HG02885 (cell line): ENCODE measurements at regions not wholly inside any gene's neighbourhood (a gene's known extent, or its start where the extent isn't known, plus 50 kb on each side); places are given as distances from the start of the nearest gene placed in this dataset.

Experiments
- ATAC-seq: cut with Tn5 transposase; IDR thresholded peaks from one replicate; pipeline ENCODE4 v1.9.1; 2021; ENCODE audit warnings: mild to moderate bottlenecking; ENCODE audit not compliant: unreplicated experiment, poor library complexity

DNA sequence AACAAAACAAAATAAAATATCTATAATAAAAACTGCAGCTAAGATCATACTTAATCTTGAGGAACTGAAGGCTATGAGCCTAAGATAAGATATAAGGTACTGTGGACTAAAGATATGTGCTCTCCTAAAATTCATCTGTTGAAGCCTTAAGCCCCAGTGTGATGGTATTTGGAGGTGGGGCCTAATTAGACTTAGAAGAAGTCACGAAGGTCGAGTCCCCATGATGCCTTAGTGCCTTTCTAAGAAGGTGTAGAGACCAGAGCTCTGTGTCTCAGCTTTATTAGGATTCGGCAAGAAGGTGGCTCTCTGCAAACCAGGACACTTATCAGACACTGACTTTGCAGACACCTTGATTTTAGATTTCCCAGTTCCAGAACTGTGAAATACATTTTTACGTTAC, 622.0 kb upstream of the BRINP3 start:
- no peak for ATAC-seq

GRCh38 chr1:191101960-191102359, 624.3 kb upstream of the BRINP3 start:
- ATAC-seq, result no peak

DNA sequence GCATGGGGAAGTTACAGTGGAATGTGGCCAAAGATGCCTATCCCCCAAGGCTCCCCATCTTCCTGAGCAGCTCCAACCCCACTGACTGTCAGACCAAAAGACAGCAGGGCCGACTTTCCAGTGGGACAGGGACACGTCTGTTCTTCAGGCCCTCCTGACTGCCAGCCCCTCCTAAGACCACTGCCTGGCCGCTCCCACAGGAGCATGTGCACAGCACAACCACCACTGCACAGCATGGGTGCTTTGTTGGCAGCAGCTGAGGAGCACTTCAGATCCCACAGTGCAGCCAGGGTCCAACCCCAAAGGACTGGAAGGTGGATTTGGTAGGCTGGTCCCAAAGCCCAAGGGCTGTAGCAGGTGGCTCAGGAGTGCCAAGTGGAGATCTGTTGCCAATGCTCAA, 648.3 kb upstream of the BRINP3 start:
- no peak for ATAC-seq

DNA sequence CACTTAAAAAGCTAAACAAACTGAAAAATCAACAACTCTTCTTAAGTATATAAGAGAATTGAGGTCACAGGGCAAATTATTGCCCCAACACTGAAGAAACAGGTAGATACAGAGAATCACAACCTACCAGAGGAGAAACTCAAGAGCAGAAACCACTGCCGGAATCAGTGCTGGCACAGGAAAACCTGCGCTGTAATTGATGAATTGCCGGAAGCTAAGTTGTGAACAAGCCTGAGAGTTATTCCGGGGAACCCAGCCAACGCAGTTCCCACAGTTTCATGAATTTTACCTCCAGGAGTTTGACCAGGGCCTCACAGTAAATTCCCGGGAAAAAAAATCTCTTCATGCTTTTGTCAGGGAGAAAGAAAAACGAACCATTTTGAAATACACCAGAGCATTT, 657.1 kb upstream of the BRINP3 start:
- ATAC-seq, result no peak

DNA sequence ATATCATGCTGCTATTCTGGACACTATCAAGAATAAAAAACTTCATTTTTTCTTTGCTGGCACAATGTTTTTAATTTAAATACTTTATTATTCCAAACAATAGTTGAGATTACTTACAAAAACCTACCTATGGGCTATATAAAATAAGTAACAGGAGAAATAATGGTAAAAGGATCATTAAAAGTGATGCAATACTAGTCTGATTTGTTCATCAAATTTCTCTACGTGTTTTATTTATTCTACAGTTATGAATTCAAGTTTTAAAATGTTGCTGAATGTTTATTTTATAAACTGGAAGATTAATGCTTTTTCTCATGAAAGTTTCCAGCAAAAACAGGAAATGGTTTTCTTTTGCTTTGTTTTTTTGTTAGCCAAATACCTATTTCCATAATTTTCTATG, 662.4 kb upstream of the BRINP3 start:
- ATAC-seq, result no peak

DNA sequence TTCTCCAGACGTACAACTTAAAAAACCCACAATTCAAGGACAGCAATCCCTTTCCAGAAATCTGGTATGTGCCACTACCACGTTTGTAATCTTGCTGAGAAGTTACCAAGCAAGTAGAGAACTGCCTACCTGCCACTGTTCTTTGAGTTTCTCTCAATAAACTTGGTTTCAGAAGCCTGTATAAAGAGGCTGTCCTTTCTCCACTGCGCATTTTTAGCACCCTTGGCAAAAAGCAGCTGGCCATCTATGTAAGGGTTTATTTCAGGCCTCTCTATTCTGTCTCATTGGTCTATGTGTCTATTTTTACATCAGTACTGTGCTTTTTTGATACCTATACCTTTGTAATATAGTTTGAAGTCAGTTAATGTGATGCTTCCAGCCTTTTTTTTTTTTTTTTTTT, 665.1 kb upstream of the BRINP3 start:
- ATAC-seq, result no peak

DNA sequence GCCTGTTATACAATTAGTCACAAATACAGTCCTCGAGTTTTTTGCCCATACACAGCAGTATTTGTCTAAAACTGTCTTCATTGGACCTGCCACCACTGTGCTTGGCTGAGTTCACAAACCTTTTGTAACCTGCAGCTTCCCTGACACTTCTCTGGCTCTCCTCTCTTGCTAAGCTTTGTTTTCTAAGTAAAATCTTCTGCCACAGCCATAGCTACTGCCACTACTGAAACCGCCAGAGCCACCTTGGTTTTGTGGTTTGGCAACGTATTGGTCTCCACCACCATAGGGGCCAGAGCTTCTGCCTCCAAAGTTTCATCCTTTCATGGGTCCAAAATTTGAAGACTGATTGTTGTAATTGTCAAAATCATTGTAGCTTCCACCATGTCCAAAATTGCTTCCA, 668.2 kb upstream of the BRINP3 start:
- no peak for ATAC-seq

DNA sequence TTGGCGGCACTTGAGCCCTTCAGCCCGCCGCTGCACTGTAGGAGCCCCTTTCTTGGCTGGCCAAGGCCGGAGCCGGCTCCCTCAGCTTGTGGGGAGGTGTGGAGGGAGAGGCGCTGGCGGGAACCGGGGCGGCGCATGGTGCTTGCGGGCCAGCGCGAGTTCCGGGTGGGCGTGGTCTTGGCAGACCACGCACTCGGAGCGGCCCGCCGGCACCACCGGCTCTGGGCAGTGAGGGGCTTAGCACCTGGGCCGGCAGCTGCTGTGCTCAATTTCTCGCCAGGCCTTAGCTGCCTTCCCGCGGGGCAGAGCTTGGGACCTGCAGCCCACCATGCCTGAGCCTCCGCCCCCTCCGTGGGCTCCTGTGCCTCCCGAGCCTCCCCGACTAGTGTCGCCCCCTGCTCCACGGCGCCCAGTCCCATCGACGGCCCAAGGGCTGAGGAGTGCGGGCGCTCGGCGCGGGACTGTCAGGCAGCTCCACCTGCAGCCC, 673.7 kb upstream of the BRINP3 start:
- ATAC-seq, result no peak

DNA sequence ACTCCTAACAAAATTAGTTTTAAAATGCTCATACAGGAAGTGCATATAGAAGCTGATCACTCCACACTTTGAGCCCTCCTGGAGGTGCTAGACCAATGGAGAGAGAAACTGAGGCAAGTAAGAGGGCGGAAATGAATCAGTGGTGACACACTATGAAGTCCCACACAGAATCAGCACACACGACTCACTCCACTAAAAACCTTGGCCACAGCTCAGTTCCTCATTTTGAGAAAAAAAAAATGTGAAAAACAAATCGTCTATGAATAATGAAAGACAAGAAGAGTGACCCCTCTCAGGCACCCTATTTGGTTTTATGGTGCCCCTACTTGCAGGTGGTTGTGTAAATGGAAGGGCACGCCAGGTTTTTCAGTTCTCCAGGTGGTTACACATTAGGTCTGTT, 675.1 kb upstream of the BRINP3 start:
- ATAC-seq, result peak; percentile 41

DNA sequence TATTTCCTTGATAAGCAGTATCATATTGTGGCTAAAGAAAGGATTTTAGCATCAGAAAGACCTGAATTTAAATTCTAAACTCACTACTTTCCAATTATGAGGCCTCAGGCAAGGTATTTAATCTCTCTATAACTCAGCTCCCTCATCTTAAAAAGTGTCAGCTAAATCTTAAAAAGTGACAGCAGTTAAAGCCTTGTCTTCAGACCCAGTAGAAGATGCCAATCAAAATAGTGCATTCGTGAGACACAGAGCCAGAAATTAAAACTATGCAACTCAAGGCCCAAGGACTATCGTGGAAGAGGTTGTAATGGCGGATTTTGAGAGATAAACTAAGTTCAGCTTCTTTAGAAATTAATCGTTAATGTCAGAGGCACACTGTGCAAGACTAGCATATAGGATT, 677.5 kb upstream of the BRINP3 start:
- no peak for ATAC-seq

DNA sequence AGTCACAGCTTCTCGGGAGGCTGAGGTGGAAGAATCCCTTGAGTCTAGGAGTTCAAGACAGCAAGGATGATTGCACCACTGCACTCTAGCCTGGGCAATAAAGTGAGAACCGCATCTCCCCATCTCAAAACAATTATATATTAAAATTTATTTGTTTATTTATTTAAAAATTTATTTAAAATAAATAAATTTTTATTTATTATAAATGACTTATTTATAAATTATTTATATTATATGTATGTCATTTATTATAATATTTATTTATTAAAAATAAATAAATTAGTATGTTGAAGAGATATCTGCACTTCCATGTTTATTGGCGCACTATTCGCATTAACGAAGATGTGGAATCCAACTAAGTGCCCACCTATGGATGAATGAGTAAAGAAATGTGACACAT, 683.2 kb upstream of the BRINP3 start:
- no peak for ATAC-seq

GRCh38 chr1:191162762-191163161, 685.1 kb upstream of the BRINP3 start:
- no peak for ATAC-seq

DNA sequence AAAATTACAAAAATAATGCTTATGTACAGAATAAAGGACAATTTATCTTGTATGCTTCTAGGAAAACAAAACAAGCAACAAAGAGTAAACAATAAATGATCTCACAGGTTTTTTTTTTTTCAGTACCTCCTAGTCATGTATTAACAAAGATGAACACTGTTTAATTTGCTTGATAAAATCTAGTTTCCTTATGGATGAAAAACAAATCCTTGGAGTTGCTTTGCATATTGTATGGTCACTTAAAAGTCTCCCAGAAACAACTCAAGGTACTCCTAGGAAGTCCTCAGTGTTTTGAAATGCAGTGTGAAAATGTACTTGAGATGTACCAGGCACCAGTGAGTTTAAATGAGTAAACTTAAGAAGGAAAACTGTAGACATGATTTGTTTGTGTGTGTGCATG, 686.0 kb upstream of the BRINP3 start:
- no peak for ATAC-seq

GRCh38 chr1:191174298-191174697, 696.6 kb upstream of the BRINP3 start:
- ATAC-seq, result peak; percentile 99

DNA sequence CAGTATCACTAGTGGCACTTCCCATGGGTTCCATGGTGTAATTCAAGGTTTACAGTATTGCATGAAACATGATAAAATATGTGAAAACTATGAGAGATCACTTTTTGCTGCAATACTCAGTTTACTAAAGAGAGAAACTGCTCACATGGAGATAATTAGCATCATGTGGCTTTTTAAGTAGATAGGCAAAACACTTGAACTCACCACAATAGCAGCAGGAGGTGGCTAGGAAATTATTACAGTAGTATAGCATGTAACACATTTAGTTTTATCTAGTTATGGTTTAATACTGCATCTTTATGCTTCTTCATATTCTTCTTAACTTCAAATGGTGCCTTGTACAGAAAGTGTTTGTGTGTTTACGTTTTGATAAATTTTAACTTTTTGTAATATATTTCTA, 698.5 kb upstream of the BRINP3 start:
- no peak for ATAC-seq

- ATAC-seq, result no peak
Observed at GRCh38 chr1:191206513-191207207, 729.0 kb upstream of the BRINP3 start.

GRCh38 chr1:191222206-191222605, 744.5 kb upstream of the BRINP3 start:
- ATAC-seq, result no peak

DNA sequence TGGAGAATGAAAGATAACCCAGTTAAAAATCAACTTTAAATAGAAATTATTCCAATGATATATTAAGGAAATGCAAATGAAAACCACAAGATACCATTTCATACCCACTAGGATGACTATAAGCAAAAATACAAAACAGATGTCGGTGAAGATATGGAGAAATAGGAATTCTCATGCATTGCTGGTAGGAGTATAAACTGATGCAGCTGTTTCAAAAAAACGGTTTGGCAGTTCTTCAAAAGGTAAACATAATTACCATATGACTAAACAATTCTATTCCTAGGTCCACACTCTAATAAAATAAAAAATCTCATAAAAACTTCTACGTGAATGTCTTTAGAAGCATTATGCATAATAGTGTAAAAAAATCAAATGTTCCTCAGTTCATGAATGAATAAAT, 763.3 kb upstream of the BRINP3 start:
- no peak for ATAC-seq

DNA sequence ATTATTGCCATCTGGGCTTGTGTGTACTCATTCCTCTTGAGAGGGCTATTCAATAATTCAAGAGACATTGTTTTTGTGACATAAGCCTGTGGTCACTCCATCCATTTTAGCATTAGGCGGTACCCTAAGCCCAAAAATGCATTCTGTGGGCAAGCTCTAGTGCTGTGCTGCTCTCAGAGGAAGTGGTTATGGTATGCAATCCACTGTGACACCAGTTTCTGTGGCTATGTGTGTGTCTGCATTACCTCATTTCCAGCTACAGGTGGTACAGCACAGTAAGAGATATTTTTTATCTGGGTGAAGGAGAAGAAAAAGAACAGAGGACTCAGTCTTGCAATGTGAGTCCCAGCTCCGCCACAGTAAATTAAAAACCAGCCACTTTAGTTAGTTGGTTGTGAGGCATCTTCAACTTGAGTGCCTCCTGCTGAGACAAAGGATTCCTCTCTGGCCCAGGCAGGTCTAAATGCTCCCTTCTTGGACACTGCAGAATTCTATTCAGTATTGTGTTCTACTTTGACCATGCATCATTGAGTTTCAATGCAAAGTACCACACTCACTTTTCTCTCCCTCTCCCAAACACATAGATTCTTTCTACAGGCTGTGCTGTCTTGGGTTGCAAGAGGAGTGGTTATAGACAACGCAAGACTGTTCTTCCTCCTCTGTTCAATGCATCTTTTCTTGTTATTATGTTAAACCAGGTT, 777.8 kb upstream of the BRINP3 start:
- ATAC-seq, result peak; percentile 61

- ATAC-seq, result no peak
Observed at GRCh38 chr1:191256917-191257316, 779.3 kb upstream of the BRINP3 start.

DNA sequence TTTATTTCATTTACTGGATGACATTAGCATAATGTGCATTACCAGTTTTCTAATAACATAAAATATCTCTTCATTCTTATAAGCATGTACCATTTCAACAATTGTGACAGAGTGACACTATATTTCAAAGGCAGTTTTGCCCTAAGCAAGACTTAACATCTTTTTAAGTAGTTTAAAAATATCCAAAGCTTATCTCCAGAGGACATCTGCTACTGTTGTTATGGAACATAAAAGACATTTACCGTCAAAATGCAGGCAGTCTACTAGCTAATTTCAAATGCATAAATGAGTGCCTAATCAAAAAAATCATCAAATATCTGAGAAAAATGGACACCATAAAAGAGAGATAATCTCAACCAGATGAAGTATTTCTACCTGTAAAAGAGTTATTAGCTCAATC, 782.4 kb upstream of the BRINP3 start:
- ATAC-seq, result no peak

DNA sequence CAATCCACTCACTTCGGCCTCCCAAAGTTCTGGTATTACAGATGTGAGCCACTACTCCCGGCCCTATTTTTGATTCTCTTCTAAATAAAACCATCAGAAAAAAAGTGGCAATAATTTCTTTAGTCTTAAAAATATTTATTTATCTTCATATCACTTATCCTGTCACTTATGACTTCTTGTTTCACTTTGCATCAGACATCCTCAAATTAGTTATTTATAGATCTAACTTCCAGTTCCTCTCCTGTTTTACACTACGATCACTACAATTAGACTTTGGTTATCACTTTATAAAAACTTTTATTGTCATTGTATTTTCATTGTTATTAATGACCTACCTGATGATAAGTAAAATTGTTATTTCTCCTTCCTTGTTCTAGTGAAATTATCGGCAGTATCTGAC, 783.4 kb upstream of the BRINP3 start:
- no peak for ATAC-seq
